Prostate gland (tissue), 2 donors: ENCODE measurements at regions not wholly inside any gene's neighbourhood (a gene's known extent, or its start where the extent isn't known, plus 50 kb on each side); places are given as distances from the start of the nearest gene placed in this dataset.

Source experiments
- CTCF ChIP-seq, 4 experiments: fragments of 200-600 bp in 2 of 4; fragments of 450-650 bp in 2 of 4; sonication (generic) in 2 of 4; IDR thresholded peaks; 1 replicate in 3 of 4; 2 replicates in 1 of 4; pipeline ENCODE4 v1.5.1; 2016 to 2019; ENCODE audit warnings: antibody characterized with exemption in 4 of 4, mild to moderate bottlenecking in 2 of 4, moderate library complexity in 2 of 4
- POLR2A ChIP-seq: fragments of 450-650 bp; IDR thresholded peaks from one replicate; pipeline ENCODE4 v1.6.1; 2016; ENCODE audit warnings: antibody characterized with exemption, mild to moderate bottlenecking
- POLR2AphosphoS5 ChIP-seq: sonication (generic); formaldehyde crosslinking; IDR thresholded peaks from one replicate; pipeline ENCODE4 v1.6.1; 2017; ENCODE audit warnings: antibody characterized with exemption

GRCh38 chr3:44136421-44136820 is 105.3 kb upstream of the TOPAZ1 start:
- TF ChIP-seq CTCF (IDR thresholded peaks at IDR 0.05): no peak
- no peak for TF ChIP-seq POLR2A
- TF ChIP-seq POLR2AphosphoS5: no peak
